Kidney (tissue), 13 donors: ENCODE measurements at regions not wholly inside any gene's neighbourhood (a gene's known extent, or its start where the extent isn't known, plus 50 kb on each side); places are given as distances from the start of the nearest gene placed in this dataset.

ENCODE experiments used
- DNase-seq, 5 donors: peaks; one replicate each; pipeline ENCODE4 v3.0.0-alpha.2; 2013 to 2020
- FAIRE-seq: peaks from 2 replicates; lab custom pipeline; 2012; peaks lifted over from hg19 to GRCh38; lab: Jason Lieb, UNC
- H3K27ac ChIP-seq, 2 donors: one replicate each; pipeline ENCODE4 v1.7.0; 2013; ENCODE audit warnings: low read depth in 2 of 2, low read length in 2 of 2, inconsistent platforms in 1 of 2
- H3K27me3 ChIP-seq: one replicate; pipeline ENCODE4 v1.7.1; 2013; ENCODE audit warnings: low read length, inconsistent platforms; ENCODE audit not compliant: control insufficient read depth, insufficient read depth
- H3K36me3 ChIP-seq, 3 donors: one replicate each; pipeline versions ENCODE4 v1.7.0 to v1.7.1; 2013; ENCODE audit warnings: low read length in 3 of 3, control low read depth in 1 of 3, inconsistent platforms in 1 of 3; ENCODE audit not compliant: insufficient read depth in 3 of 3, control insufficient read depth in 2 of 3
- H3K4me1 ChIP-seq, 3 donors: one replicate each; pipeline versions ENCODE4 v1.7.0 to v1.7.1; 2013; ENCODE audit warnings: low read length in 3 of 3, inconsistent platforms in 1 of 3, low read depth in 1 of 3; ENCODE audit not compliant: control insufficient read depth in 2 of 3, insufficient read depth in 2 of 3
- H3K4me3 ChIP-seq, 3 donors: one replicate each; pipeline versions ENCODE4 v1.7.0 to v1.8.1; 2013; ENCODE audit warnings: low read length in 3 of 3, control low read depth in 1 of 3, inconsistent platforms in 1 of 3
- H3K9ac ChIP-seq, 3 donors: one replicate each; pipeline versions ENCODE4 v1.7.0 to v1.7.1; 2013; ENCODE audit warnings: low read length in 3 of 3, control low read depth in 1 of 3, inconsistent platforms in 1 of 3
- H3K9me3 ChIP-seq, 3 donors: one replicate each; pipeline versions ENCODE4 v1.7.0 to v1.7.1; 2013; ENCODE audit warnings: low read length in 3 of 3, control low read depth in 1 of 3, inconsistent platforms in 1 of 3; ENCODE audit not compliant: control insufficient read depth in 2 of 3, insufficient read depth in 1 of 3
- intact Hi-C: fragments of 100-400 bp; cut with DNase I; formaldehyde crosslinking; loops from one replicate; pipeline ENCODE4 v1.11.1; 2022
- TF ChIP-seq, protein P1 (sequence below): IDR thresholded peaks from 3 replicates; pipeline ENCODE4 v1.5.1; 2012; ENCODE audit warnings: mild to moderate bottlenecking, moderate library complexity, borderline replicate concordance; ENCODE audit not compliant: insufficient read depth; ENCODE audit errors: extremely low read depth
- donor health status: control.
- donor health status: control.
- donor health status: control.
- donor health status: control.
- donor health status: control.
- donor health status: DM: yes; HTN: yes; CAD: no.
- donor health status: Normal renal cell carcinoma (clear cell type).

DNA sequence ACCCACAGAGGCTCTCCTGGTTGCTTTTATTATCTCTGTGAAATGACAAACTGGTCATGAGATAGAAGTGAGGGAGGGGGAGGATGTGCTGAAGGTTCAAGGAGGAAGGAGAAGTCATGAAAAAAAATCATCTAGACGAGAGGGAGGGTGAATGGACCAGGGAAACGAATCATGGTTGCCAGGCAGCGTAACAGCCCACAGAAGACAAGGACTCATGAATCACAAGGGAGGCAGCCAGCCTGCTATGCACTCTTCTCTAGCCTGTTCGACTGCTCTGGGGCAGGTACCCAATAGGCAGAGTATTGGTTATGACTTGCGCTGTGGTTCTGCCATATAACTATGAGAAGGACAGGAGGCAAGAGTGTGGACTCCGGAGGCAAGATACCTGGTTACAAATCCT is 475.2 kb downstream of the CDK5RAP2 start:
- DNase-seq, result no peak
- H3K27me3 ChIP-seq, result no peaks in the 10 kb centered on the region
- no peaks in the 10 kb centered on the region for H3K9me3 ChIP-seq
- intact Hi-C loops, result no loop called here
- H3K4me1 ChIP-seq, result no peaks in the 10 kb centered on the region
- TF ChIP-seq, protein P1, sequence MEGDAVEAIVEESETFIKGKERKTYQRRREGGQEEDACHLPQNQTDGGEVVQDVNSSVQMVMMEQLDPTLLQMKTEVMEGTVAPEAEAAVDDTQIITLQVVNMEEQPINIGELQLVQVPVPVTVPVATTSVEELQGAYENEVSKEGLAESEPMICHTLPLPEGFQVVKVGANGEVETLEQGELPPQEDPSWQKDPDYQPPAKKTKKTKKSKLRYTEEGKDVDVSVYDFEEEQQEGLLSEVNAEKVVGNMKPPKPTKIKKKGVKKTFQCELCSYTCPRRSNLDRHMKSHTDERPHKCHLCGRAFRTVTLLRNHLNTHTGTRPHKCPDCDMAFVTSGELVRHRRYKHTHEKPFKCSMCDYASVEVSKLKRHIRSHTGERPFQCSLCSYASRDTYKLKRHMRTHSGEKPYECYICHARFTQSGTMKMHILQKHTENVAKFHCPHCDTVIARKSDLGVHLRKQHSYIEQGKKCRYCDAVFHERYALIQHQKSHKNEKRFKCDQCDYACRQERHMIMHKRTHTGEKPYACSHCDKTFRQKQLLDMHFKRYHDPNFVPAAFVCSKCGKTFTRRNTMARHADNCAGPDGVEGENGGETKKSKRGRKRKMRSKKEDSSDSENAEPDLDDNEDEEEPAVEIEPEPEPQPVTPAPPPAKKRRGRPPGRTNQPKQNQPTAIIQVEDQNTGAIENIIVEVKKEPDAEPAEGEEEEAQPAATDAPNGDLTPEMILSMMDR, result no peak
- no peak overlapping the region for H3K27ac ChIP-seq
- H3K9ac ChIP-seq, result no peak overlapping the region
- FAIRE-seq, result no peak
- H3K36me3 ChIP-seq, result no peaks in the 10 kb centered on the region
- no peak overlapping the region for H3K4me3 ChIP-seq

DNA sequence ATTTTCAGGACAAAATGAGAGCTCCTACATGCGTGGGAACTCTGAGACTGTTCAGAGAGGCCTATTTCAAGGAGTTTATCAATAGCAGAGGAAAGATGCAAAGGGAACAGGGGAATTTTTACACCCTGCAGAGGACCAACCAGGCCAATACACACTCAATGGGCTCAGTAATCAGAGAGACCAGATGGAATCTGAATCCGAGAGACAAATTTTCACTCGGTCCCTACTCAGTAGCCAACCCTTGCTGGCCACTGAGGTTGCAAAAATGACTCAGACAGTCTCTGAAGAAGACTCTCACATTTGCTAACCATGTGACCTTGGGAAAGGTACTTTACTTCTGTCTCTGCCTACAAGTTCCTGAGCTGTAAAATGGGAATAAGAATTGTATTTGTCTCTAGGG is 479.4 kb downstream of the CDK5RAP2 start:
- DNase-seq (no peak), FAIRE-seq (no peak)
- Histone ChIP-seq H3K4me3 (no peak overlapping the region), H3K4me1 (no peaks in the 10 kb centered on the region), H3K9me3 (no peaks in the 10 kb centered on the region), H3K9ac (no peak overlapping the region), H3K27ac (no peak overlapping the region), H3K27me3 (no peaks in the 10 kb centered on the region), H3K36me3 (no peaks in the 10 kb centered on the region)
- intact Hi-C loops, result no loop called here
- TF ChIP-seq, protein P1, result no peak

DNA sequence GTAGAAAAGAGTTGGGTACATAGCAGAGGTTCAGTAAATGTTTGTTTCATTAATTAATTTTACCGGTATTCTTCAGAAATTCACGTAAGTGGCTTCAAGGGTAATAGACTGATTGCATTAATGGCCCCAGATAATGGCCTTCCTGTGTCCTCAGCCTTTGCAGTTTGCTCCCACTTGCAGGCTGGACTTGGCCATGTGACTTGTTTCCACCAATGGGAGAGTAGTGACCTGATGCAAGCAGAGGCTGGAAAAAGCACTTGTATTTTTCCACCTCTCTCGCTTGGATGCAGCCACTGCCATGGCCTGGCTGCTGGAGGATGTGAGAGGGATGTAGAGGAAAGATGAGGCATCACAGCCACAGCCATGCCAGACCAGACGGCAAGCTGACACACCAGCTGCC is 480.9 kb downstream of the CDK5RAP2 start:
- no peaks in the 10 kb centered on the region for H3K36me3 ChIP-seq
- no peaks in the 10 kb centered on the region for H3K27me3 ChIP-seq
- no peak overlapping the region for H3K27ac ChIP-seq
- H3K9ac ChIP-seq, result no peak overlapping the region
- intact Hi-C loops, result no loop called here
- TF ChIP-seq, protein P1, result no peak
- H3K4me1 ChIP-seq, result no peaks in the 10 kb centered on the region
- FAIRE-seq (no peak), DNase-seq (no peak)
- no peaks in the 10 kb centered on the region for H3K9me3 ChIP-seq
- no peak overlapping the region for H3K4me3 ChIP-seq

DNA sequence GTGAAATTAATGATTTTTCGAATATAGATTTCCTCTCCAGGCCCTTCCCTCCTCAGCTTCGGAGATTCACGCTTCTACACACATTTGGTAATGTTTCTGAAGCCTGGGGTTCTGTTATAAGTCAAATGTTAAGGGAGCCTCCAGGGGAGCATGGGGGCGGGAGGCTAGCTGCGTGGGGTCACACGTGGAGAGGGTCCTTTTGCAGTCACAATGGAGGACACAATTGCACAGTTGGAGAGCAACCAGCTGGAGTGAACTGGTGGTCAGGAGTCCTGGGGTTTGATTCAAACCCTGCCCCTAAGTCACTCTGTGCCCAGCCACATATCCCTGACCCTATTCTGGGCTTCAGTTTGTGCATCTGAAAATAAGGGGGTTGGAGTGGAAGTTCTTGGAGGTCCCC is 481.4 kb downstream of the CDK5RAP2 start:
- TF ChIP-seq, protein P1, result no peak
- H3K36me3 ChIP-seq, result no peaks in the 10 kb centered on the region
- H3K9me3 ChIP-seq, result no peaks in the 10 kb centered on the region
- no peak overlapping the region for H3K9ac ChIP-seq
- no peak overlapping the region for H3K27ac ChIP-seq
- no peaks in the 10 kb centered on the region for H3K4me1 ChIP-seq
- FAIRE-seq (no peak), DNase-seq (no peak)
- intact Hi-C loops, result no loop called here
- H3K27me3 ChIP-seq, result no peaks in the 10 kb centered on the region
- H3K4me3 ChIP-seq, result no peak overlapping the region
